ENCODE measurements at regions not wholly inside any gene's neighbourhood (a gene's known extent, or its start where the extent isn't known, plus 50 kb on each side); places are given as distances from the start of the nearest gene placed in this dataset.

- H3K27me3 ChIP-seq (ENCODE audit: control insufficient read depth in 1 of 2, insufficient read depth in 2 of 2, low read length in 2 of 2) = no peaks in the 10 kb centered on the region
- no peaks in the 10 kb centered on the region; the same call in 1 of the 2 replicates for H4K20me1 ChIP-seq (ENCODE audit: insufficient read depth, low read length)
- no peaks in the 10 kb centered on the region; a peak in 1 of 5 replicates for H3K36me3 ChIP-seq (replicated peaks in 1 of 2; ENCODE audit: control insufficient read depth in 1 of 2, insufficient read depth in 2 of 2, low read length in 2 of 2)
- peaks cover 74% of the 10 kb centered on the region for H3K79me2 ChIP-seq (ENCODE audit: insufficient read depth, low read length)
- peak overlapping the region; percentile 85 for H3K27ac ChIP-seq (ENCODE audit: extremely low read length, insufficient read depth, low read length)
- in situ Hi-C loops (cut with HindIII; ENCODE audit: extremely low pct_ligation_motif_present, low pct_unique_long_range_greater_than_20kb) (no loop called here), intact Hi-C loops (cut with micrococcal nuclease; ENCODE audit: unreplicated experiment) (no loop called here)
- CTCF ChIA-PET (ENCODE audit: low intra/inter-chr PET ratio, low total read pairs) = no interaction called here
- FAIRE-seq (no peak), DNase-seq (ENCODE audit: low spot score) (no peak), ATAC-seq (no peak)
- WGBS (ENCODE audit: low lambda C conversion rate) = 69% methylated on average over 7 of the region's 22 CpGs
- no TSS peak for BruUV-seq (replicated peaks)
- peak overlapping the region; percentile 55 to 78 (median 59) for H3K4me3 ChIP-seq (replicated peaks in 1 of 3; ENCODE audit: insufficient read depth in 1 of 3, low read depth in 2 of 3, low read length in 3 of 3)
- no peak for TF ChIP-seq NCOA2 (CRISPR knock-in tag; IDR thresholded peaks at IDR 0.05)
- no peak for TF ChIP-seq ZBTB37 (CRISPR knock-in tag; IDR thresholded peaks at IDR 0.05)
- peak; percentile 52; the same call in 1 of the 2 replicates for TF ChIP-seq HNRNPL (IDR thresholded peaks at IDR 0.05; ENCODE audit: low read depth, low read length)
- TF ChIP-seq HDAC1 (CRISPR knock-in tag; IDR thresholded peaks at IDR 0.05) = 0 out of 2 replicates have a peak, but pooled peaks have one; percentile 2
- peak overlapping the region; percentile 86 for H3K4me2 ChIP-seq (ENCODE audit: low read depth, low read length)
- peaks cover 97% of the 10 kb centered on the region for H3K4me1 ChIP-seq (ENCODE audit: insufficient read depth, low read length)
- POLR2A ChIA-PET = interaction anchor here (4.0 kb wide), 1 partner anchor 10 kb away, joined by 56 read pairs; no protein-coding TSS in a partner anchor
- H2AFZ ChIP-seq (ENCODE audit: low read length) = no peak overlapping the region
- no peaks in the 10 kb centered on the region for H3K9me3 ChIP-seq (ENCODE audit: low read length)
- peak overlapping the region; percentile 75 for H3K9ac ChIP-seq (ENCODE audit: insufficient read depth, low read depth, low read length)
Measured at GRCh38 chr22:48694296-48694883, 1133.3 kb downstream of the BRD1 start.

- no peaks in the 10 kb centered on the region for H3K27me3 ChIP-seq (ENCODE audit: control insufficient read depth in 1 of 2, insufficient read depth in 2 of 2, low read length in 2 of 2)
- FAIRE-seq (no peak), DNase-seq (ENCODE audit: low spot score) (peak; percentile 15), ATAC-seq (peak; percentile 42)
- intact Hi-C loops (cut with micrococcal nuclease; ENCODE audit: unreplicated experiment) = loop anchor here (1.0 kb wide), 1 partner anchor 9 kb away; no protein-coding TSS in a partner anchor
- ChIA-PET CTCF (ENCODE audit: low intra/inter-chr PET ratio, low total read pairs) (no interaction called here), POLR2A (interaction anchor here (2.6 to 4.0 kb wide), 2 partner anchors 7 to 10 kb away, joined by 16 to 56 read pairs; no protein-coding TSS in a partner anchor)
- no peaks in the 10 kb centered on the region; a peak in 1 of 5 replicates for H3K36me3 ChIP-seq (replicated peaks in 1 of 2; ENCODE audit: control insufficient read depth in 1 of 2, insufficient read depth in 2 of 2, low read length in 2 of 2)
- peaks cover 97% of the 10 kb centered on the region for H3K4me1 ChIP-seq (ENCODE audit: insufficient read depth, low read length)
- in situ Hi-C loops (cut with HindIII; ENCODE audit: extremely low pct_ligation_motif_present, low pct_unique_long_range_greater_than_20kb) = no loop called here
- no peaks in the 10 kb centered on the region for H3K9me3 ChIP-seq (ENCODE audit: low read length)
- H3K79me2 ChIP-seq (ENCODE audit: insufficient read depth, low read length) = peaks cover 69% of the 10 kb centered on the region
- BruUV-seq (replicated peaks) = TSS peak; percentile 81
- peak overlapping the region; percentile 85 for H3K27ac ChIP-seq (ENCODE audit: extremely low read length, insufficient read depth, low read length)
- no peaks in the 10 kb centered on the region; the same call in 1 of the 2 replicates for H4K20me1 ChIP-seq (ENCODE audit: insufficient read depth, low read length)
- WGBS (ENCODE audit: low lambda C conversion rate) = 59% methylated on average over 19 of the region's 26 CpGs
- peak overlapping the region; percentile 86 for H3K4me2 ChIP-seq (ENCODE audit: low read depth, low read length)
- peak overlapping the region; percentile 75 for H3K9ac ChIP-seq (ENCODE audit: insufficient read depth, low read depth, low read length)
- peak overlapping the region; percentile 55 to 78 (median 59) for H3K4me3 ChIP-seq (replicated peaks in 1 of 3; ENCODE audit: insufficient read depth in 1 of 3, low read depth in 2 of 3, low read length in 3 of 3)
- no peak overlapping the region for H2AFZ ChIP-seq (ENCODE audit: low read length)
- TF ChIP-seq MLLT10 (CRISPR knock-in tag; IDR thresholded peaks at IDR 0.05) (no peak), ZBTB8A (CRISPR knock-in tag; IDR thresholded peaks at IDR 0.05; ENCODE audit: borderline replicate concordance, low read depth) (no peak), EZH2 (conservative IDR thresholded peaks at IDR 0.05; ENCODE audit: low read depth, low read length) (no peak), ARNTL (CRISPR knock-in tag; IDR thresholded peaks at IDR 0.05) (no peak), NBN (conservative IDR thresholded peaks at IDR 0.05) (no peak), TAF1 (CRISPR knock-in tag; IDR thresholded peaks at IDR 0.05) (0 out of 2 replicates have a peak, but pooled peaks have one; percentile 16), ZSCAN25 (CRISPR knock-in tag; IDR thresholded peaks at IDR 0.05) (no peak), CHD2 (IDR thresholded peaks at IDR 0.05; ENCODE audit: low read depth, low read length) (no peak), RBM22 (optimal IDR thresholded peaks at IDR 0.05; ENCODE audit: low read length) (no peak)
Measured at GRCh38 chr22:48693377-48694135, 1134.1 kb downstream of the BRD1 start.

Data from HepG2 (cell line).